Astrocyte (in vitro differentiated cells and primary cell): ENCODE measurements at regions not wholly inside any gene's neighbourhood (a gene's known extent, or its start where the extent isn't known, plus 50 kb on each side); places are given as distances from the start of the nearest gene placed in this dataset.

Experiments
- CTCF ChIP-seq: IDR thresholded peaks from 2 replicates; pipeline ENCODE4 v1.5.1; 2011; ENCODE audit warnings: low read depth, mild to moderate bottlenecking, inconsistent platforms, low read length, moderate library complexity; ENCODE audit not compliant: insufficient read depth
- EZH2 ChIP-seq: IDR thresholded peaks from 2 replicates; pipeline ENCODE4 v1.6.1; 2012; ENCODE audit warnings: mild to moderate bottlenecking, low read length, inconsistent platforms; ENCODE audit not compliant: insufficient read depth

DNA sequence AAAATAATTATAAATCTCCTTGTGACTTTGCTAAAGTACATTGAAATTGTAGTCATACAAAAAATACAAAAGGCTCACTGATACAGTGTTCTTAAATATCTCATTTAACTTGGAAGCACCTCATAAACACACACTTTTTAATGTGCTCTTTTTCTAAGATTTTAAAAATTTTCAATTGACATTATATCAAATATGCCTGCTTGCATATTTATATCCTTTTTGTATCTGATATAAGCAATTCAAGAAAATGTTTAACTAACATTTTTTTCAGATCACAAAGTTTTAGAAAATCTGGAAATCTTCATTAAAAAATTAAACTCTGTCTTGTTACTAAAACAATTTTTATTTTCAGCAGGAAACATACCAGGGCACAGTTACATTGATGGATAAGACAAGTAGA is 661.5 kb downstream of the REEP3 start:
- TF ChIP-seq CTCF (no peak), EZH2 (no peak)
